ENCODE measurements at regions not wholly inside any gene's neighbourhood (a gene's known extent, or its start where the extent isn't known, plus 50 kb on each side); places are given as distances from the start of the nearest gene placed in this dataset.
"Not testable (repeated sequence)": the region's sequence is repeated elsewhere in the genome, so short reads cannot be mapped to it uniquely, and the experiment has no call there.

DNA sequence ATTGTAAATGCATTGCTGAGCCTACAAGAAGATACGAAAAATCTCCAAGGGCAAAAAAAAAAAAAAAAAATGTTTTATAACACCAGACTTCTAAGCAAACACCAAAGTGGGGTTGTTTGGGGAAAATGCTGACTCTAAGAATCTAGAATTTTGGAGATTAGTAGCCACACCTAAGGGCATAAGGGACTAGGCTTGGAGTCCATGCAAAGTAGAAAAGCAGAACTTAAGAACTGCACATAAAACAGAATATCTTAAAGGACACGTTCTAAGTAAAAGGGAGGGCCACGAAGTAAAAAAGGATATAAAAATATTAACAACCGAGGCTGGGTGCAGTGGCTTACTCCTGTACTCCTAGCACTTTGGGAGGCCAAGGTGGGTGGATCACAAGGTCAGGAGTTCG lies 269.8 kb upstream of the AUTS2 start:
- no peak for DNase-seq

DNA sequence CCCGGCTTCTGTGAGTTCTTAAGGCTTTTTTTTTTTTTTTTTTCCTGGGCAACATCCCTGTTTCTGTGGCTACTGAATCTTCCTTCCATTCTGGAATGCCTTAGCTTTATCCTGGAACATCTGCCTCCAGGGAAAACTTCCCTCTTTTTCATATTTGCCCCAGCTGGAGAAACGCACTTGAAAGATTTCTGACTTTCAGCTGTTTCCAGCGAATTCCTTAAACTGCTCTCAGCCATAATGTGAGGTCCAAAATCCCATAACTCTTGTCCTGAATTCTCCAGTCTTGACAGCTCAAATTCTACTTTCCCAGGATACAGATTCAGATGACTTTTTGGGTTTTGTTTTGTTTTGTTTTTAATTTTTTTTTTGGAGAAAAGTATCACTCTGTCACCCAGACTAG lies 263.6 kb upstream of the AUTS2 start:
- no peak for DNase-seq

DNA sequence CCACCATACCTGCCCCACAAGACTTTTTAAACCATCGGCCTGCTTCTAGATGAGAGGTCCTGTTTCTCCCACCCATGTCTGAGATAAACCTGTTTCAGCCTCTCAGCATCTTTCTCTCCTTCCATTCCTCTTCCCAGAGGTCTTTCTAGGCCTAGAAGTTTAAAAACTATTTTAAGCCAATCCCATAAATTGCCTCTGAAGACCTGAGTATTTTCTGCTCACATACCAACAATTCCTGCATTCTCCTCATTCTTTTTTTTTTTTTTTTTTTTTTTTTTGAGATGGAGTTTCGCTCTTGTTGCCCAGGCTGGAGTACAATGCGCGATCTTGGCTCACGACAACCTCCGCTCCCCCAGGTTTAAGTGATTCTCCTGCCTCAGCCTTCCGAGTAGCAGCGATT lies 262.9 kb upstream of the AUTS2 start:
- no peak for DNase-seq

DNA sequence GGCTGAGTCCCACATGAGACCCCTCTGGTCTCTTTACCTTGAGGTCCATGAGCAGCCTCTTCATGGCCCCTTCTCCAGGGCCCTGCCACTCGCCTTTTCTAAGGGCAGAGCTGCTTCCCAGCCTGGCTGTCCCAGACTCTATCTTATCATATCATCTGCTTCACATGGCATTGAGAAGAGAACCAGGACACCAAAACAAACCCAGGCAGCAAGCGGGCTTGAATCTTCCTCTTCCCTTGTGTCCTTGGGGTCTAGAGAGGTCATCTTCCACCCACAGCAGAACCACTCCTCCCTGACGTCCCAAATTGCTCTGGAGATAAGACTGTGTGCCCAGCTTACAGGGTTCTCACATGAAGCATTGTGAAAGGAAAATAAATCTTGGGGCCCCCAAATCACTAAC lies 261.3 kb upstream of the AUTS2 start:
- DNase-seq, result no peak

DNA sequence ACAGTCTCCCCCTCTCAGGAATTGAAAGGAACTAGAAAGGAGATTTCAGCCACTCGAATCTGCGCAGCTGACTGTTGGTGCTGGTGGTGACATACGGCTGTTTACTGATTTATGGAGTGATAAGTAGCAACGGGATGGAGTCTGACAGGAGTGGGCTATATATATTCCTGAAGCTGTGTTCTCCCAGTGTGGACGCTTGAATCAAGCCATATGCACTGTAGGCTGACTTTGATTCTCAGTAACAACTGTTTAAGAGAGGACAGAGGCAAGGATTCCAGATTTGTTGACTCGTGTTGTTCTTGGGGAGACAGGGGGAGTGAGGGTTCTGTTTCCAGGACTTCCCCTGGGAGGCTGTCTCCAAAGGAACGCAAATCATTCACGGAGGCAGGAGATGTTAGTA lies 260.1 kb upstream of the AUTS2 start:
- no peak for DNase-seq

DNA sequence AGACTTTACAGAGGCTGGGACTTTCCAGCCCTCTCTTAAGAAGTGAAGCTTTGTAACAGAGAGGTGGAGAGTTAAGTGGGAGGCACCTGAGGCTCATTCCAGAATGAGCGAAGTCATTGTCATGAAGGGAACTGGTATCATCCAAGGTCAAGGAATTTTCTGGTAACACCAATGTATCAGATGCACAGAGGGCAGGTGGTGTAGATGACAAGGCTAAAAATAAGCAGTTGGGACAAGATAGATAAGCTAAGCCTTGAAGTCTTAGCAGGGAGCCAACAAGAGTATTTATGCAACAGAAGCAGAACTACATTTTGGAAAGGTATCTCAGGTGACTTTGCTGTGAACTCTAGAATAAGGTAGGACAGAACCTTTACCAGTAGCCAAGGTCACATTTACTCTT lies 257.0 kb upstream of the AUTS2 start:
- no peak for DNase-seq

DNA sequence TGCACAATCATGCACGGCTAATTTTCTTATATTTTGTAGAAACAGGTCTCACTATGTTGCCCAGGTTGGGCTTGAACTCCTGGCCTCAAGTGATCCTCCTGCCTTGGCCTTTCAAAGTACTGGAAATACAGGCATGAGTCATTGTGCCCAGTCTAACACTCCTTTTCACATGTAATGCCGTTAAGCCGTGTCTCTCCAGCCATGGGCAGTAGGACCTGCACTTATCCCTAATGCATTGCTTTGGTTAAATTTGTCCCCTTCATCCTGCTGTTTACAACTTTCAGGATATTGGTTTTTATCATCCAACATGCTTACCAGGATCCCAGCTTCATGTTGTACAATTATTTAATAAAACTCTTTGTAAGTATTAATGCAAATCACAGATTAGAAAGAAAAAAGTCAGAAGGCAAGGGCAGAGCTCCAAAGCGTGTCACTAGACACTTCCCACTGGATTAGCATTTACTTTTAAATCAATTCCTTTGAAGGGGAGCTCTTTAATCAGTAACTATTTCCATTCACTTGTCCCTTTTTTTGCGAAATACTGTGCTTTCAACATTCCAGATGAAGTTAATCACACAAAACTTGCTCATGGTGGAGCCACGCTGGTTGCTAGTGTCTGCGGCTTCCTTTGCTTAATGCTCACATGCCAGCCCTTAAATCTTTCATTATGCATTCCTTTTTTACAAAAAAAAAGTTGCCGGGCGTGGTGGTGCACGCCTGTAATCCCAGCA lies 256.0 kb upstream of the AUTS2 start:
- DNase-seq, result no peak

DNA sequence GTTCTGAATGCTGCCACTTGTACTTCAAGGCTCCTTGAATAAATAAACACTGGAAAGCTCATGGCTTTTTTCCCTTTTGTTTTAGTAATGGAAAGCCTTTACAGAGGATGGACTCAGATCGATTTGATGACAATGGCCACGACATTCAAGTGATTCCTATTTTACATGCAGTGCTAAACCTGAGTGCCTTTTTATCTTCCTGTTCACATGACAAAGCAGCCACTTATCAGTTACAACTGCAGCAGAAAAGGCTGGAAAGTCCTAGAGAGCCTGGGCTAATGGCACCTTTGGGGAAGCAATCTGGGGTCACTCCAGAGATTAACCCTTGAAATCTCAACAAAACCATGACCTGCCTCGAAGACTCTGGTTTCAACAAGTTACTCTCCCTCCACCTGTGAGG lies 249.0 kb upstream of the AUTS2 start:
- DNase-seq, result no peak

DNA sequence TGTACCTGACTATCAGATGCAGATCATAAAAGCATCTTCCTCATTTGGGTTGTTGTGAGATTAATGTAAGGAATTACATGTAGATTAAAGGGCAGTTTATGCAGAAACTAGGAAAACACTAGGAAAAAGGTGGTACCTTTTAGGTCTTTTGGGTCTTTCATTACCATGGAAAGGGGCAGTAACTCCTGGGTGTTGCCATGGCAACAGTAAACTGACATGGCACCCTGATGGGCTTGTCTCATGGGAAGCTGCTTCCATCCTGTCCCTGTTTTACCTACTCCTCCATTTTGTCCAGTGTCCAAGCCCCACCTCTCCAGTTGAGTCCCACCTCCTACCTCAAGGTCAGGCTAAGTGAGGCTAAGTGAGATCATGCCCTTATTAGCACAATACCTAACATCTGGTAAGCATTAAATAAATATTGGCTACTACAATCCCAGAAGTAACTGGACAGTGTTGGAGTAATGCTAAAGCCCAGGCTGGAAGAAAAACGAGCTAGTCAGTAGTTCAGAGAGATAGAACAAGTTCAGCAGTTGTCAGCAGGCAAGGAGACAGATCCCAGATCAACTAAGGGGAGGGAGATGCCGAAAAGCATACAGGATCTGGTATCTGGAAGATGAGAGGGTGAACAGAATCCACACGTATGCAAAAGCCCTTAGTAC lies 240.0 kb upstream of the AUTS2 start:
- no peak for DNase-seq

DNA sequence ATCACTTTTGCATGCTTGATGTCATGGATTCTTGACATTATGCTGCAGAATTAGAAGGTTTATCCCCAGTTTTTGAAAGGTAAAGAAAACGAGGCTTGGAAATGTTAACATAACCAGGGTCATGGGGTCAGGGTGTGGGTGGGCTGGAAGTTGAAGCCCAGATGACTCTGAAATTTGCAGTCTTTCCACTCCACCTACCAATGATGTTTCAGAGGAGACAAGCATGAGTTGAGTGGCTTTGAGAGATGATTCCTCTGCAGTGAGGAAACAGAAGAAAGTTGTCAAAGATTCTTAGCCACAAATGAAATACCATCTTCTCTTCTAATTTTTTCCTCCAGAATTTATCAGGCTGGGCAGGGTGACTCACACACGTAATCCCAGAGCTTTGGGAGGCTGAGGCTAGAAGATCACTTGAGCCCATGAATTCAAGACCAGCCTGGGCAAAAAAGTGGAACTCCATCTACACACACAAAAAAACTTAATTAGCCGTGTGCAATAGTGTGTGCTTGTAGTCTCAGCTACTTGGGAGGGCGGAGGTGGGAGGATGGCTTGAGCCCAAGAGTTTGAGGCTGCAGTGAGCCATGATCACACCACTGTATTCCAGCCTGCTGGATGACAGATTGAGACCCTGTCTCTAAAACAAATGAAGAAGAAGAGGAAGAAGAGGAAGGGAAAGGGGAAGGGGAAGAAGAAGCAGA lies 239.1 kb upstream of the AUTS2 start:
- DNase-seq, result no peak

DNA sequence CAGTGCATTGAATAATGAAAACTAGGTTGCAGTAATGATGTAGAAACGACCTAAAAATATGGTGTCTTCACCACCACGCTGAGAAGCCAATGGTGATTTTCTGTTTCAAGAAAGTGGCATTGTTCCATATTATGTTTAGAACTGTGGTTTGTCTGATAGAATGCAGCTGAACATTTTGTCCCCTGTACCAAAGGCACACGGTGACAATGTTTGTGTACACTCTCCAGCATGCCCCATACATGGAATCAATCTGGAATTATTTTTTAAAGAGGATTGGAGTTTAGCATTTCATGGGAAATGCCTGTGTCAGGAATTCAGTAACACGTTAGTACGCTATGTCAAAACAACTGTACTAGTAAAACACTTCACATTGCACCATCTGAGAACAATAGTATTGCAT lies 237.4 kb upstream of the AUTS2 start:
- no peak for DNase-seq

DNA sequence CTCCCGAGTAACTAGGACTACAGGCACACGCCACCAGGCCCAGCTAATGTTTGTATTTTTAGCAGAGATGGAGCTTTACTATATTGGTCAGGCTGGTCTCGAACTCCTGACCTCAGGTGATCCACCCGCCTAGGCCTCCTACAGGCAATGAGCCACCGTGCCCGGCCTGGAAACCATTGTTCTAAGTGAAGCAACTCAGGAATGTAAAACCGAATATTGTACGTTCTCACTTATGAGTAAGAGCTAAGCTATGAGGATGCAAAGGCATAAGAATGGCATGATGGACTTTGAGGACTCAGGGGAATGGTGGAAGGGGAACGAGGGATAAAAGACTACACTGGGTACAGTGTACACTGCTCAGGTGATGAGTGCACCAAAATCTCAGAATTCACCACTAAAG lies 235.1 kb upstream of the AUTS2 start:
- DNase-seq, result no peak

DNA sequence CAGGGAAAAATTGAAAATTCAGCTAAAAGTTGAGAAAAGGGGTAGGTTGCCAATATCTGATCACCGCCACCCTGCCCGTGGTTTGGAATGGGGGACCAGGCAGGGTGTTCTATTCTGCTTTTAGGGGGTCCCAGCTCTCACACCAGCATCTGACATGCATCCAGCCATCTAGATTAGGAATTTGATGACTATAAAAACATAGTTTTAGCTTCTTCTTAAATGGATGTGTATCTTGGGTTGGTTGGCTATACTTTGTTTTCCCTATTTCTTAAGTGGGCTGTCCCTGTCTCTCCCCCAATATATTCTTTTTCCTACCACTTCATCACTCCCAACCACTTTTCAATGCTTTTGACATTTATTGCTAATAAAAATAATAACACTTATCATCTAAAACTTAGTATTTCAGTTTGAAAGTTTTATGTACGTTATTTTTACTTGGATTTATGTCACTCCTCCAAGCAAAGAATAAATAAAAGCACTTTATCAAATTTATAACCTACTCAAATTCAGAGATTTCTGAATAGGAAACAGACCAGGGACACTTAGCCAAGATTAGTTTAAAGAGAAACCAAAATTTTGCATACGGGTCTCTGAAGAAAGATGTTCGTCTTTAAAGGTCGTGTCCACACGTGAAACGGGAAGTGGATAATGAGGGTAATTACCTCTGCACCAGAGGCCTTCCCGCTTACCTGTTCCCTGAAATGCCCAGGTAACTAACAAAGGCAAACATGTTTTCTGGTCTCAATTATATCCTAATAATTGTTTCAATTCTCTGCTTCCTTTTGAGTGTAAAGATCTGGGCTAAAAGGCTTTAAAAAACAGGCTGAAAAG lies 233.2 kb upstream of the AUTS2 start:
- DNase-seq, result no peak

DNA sequence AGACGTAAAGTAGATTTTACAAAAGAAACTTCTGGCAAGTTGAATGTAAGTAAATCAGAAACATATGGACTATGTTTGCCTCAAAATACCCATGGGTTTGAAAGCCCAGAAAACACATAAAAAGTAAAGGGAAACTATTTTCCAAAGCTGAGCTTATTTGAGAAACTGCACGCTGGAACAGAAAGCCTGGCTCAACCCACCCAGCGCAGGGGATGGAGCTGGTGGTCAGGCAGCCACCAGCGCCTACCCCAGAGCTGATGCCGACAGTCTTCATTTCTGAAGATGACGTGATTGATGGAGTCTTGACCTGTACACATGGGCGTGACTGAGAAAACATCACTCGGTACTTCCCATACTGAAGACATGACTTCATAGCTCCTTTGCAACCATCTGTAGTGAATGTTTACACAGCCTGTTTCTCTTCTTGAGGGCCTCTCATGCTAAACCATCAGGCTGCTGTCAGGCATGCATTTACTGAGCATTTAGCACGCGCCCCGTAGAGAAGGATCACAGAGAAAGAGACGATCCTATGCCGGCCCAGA lies 232.6 kb upstream of the AUTS2 start:
- no peak for DNase-seq

DNA sequence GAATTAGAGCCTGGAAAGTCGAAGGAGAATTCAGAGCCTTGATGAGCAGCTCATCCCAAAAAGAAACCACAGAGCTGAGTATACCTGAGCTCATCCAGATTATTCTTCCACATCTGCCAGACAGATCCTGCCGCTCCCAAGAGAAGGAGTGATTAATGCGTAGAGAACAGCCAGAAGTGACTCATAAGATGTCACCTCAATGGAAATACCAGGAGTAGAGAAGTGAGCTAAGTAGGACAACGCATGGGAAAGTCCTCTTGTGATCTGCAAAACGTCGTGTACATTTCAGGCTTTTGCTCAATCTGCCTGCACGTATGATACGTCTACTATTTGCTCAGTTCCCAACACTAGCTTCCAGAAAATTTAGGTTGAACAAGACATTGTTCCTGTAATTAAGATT lies 230.5 kb upstream of the AUTS2 start:
- no peak for DNase-seq

DNA sequence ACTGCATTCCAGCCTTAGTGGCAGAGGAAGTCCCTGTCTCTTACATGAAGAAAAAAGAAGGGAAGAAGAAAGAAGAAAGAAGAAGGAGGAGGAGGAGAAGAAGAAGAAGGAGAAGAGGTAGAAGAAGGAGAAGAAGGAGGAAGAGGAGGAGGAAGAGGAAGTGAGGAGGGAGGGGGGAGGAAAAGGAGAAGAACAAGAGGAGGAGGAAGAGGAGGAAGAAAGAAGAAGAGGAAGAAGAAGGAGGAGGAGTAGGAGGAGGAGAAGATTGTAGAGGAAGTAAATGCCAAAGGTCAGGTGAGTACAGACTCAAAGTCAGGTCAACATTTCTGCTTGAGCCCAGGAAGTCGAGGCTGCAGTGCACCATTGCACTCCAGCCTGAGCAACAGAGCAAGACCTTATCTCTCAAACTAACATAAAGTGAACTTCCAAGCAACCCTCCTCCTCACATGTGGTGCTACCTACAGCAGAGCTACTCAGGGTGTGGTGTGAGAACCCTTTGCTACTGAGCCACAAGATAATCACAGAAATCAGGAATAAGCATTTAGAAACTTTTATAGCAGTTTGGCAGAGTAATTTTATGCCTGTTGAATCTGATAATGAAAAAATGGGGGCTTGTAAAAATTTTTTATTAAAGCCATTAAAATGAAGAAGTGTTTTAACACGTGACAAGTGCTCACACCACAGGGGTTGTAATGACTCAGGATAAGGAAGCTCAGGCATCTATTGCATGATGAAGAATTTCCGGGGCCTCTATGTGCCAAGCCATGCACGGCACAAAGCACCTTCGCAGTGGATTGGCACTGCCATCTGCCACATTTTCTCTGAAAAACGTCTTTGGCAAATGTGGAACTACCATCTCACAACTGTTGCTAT lies 224.9 kb upstream of the AUTS2 start:
- no peak for DNase-seq

DNA sequence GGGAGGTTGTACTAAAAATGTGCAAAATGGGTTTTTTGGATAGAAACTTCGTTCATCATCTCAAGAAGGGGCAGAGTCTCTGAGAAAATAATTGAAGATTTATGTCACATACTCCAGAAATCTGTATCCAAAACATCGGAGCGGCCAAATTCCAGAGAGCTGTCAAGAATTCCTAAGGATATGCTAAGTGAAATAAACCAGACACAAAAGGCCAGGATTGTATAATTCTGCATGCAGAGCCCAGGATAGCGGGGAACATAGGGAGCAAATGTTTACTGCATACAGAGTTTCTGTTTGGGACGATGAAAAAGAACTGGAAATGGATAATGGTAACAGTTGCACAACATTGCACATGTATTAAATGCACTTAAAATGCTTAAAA lies 224.2 kb upstream of the AUTS2 start:
- no peak for DNase-seq

DNA sequence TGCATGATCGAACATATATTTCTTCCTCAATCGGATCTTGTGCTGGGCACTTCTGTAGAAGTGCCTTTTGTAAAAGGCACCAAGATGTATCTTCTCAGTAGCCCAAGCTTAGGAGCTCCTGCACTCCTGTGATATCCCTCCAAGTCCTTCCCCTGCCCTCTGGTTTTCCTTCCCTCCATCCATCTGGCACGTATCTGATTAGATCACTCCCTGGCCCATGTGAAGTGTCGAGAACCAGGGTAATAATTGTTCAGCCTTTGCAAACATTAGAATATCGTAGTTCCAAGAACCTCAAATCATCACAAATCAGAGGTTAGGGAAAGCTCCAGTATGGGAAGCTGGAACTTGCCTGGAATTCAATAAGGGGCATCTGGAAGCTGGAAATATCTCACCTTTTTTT lies 221.1 kb upstream of the AUTS2 start:
- no peak for DNase-seq

DNA sequence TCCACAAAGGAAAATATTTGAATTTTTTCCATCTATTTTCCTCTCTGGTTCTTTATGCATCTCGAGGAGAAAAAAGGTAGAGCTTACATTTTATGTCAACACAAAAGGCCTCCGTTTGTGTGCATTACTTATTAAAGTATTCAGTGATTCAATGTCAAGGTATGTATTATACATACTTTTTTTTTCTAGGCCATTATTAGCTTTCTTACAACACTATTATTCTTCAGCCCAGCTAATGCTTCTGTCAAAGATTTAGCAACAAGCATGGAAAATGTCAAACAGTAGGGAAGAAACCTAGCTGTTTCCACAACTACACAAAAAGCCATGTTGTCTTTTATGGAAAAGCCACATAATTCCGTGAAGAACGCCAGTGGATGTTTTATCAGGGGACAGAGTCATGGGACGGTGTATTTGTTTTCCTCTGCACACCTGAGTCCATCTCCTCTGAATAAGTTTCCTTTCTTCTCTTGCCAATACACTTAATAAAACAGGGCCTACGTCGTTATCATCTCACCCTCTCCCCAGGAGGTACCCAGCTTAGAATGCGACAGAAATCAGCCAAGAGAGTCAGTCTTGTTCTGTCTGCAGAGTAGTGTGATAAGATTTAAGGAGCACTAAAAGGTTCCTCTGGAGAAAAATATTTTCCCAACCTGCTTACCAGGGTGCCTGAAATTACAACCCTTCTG lies 209.7 kb upstream of the AUTS2 start:
- DNase-seq, result no peak

DNA sequence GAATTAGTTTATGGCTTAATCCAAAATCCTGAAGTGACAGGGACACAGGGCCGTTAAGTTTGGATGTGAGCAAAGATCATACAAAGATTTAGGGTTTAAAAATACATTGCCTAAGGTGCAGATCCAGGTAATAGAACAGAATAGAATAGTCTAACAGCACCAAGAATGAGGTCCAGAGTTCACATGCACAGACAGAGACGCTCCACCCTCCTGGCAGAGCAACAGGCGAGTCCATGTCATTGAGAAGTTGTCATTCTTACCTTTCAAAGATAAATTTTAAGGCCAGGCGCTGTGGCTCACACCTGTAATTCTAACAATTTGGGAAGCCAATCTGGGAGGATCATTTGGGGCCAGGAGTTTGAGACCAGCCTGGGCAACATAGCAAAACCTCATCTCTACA lies 209.1 kb upstream of the AUTS2 start:
- DNase-seq, result no peak

DNA sequence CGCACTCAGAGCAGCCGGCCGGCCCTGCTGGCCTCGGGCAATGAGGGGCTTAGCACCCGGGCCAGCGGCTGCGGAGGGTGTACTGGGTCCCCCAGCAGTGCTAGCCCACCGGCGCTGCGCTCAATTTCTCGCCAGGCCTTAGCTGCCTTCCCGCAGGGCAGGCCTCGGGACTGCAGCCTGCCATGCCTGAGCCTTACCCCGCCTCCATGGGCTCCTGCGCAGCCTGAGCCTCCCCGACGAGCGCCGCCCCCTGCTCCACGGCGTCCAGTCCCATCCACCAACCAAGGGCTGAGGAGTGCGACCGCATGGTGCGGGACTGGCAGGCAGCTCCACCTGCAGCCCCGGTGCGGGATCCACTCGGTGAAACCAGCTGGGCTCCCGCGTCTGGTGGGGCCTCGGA lies 204.4 kb upstream of the AUTS2 start:
- DNase-seq, result not testable (repeated sequence)
